GM18909 (cell line): ENCODE measurements at regions not wholly inside any gene's neighbourhood (a gene's known extent, or its start where the extent isn't known, plus 50 kb on each side); places are given as distances from the start of the nearest gene placed in this dataset.
"Not testable (repeated sequence)": the region's sequence is repeated elsewhere in the genome, so short reads cannot be mapped to it uniquely, and the experiment has no call there.

ENCODE experiments used
- ATAC-seq: cut with Tn5 transposase; IDR thresholded peaks from one replicate; pipeline ENCODE4 v1.9.1; 2021; ENCODE audit warnings: mild to moderate bottlenecking; ENCODE audit not compliant: unreplicated experiment, poor library complexity

DNA sequence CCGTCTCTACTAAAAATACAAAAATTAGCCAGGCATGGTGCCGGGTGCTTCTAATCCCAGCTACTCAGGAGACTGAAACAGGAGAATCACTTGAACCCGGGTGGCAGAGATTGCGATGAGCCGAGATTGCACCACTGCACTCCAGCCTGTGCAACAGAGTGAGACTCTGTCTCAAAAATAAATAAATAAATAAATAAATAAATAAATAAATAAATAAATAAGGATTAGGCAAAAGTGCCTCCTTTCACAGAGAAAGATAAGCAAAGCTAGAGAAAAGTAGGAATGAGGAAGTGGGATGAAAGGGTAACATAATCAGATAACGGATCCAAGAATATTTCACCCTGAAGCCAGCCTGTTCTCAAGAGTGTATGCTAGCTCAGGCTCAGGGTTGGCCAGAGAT lies 869.6 kb upstream of the AUTS2 start:
- ATAC-seq: not testable (repeated sequence)

DNA sequence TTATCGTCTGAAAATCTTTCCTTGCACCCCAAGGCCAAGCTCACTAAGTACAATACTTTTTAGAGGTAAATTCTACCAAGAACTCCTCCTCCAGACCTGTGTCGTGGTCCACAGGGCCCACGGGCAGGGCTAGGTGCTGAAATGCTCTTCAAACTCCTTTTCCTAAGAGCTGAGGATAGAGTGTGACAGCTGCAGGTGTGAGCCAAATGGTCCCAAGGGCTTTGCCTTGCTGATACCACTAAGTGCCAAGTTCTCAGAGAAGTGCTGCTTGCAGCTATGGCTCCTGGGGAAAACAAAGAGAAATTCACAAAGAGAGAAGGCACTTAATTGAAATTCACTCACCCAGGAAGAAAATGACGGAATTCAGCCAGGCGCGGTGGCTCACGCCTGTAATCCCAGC lies 868.9 kb upstream of the AUTS2 start:
- no peak for ATAC-seq

DNA sequence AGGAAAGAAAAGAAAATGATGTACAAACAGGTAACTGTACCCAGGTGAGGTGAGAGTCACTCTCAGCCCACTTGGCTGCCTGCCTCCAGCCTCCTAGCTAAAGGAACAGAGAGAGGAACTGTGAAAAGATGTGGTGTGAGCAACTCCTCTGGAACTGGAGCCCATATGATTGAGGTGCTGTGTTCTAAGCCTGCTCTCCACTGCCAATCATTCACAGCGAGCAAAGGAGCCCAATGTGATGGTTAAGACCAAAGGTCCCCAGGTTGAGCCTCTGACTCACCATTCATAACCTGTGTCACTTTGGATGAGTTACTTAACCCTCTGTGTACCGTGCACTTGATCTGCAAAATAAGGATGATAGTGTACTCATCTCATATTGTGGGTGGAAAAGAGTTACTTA lies 868.1 kb upstream of the AUTS2 start:
- no peak for ATAC-seq

DNA sequence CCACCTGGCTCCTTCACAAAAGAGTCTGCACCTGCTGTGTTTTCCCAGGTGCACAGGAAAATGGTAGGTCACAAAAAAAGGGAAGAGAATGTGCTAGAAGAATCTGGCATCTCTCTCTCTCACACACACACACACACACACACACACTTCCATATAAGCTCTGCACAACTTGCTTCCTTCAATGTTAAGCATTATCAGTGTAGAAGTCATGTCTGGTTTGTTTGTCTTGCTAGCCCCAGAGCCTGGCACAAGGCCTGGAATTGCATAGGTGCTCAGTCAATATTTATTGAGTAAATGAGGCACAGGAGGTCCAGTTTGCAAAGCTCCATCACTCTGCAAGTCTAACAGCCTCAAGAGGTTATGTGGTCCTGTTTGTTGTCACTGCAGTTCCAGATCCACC lies 867.3 kb upstream of the AUTS2 start:
- ATAC-seq: no peak

DNA sequence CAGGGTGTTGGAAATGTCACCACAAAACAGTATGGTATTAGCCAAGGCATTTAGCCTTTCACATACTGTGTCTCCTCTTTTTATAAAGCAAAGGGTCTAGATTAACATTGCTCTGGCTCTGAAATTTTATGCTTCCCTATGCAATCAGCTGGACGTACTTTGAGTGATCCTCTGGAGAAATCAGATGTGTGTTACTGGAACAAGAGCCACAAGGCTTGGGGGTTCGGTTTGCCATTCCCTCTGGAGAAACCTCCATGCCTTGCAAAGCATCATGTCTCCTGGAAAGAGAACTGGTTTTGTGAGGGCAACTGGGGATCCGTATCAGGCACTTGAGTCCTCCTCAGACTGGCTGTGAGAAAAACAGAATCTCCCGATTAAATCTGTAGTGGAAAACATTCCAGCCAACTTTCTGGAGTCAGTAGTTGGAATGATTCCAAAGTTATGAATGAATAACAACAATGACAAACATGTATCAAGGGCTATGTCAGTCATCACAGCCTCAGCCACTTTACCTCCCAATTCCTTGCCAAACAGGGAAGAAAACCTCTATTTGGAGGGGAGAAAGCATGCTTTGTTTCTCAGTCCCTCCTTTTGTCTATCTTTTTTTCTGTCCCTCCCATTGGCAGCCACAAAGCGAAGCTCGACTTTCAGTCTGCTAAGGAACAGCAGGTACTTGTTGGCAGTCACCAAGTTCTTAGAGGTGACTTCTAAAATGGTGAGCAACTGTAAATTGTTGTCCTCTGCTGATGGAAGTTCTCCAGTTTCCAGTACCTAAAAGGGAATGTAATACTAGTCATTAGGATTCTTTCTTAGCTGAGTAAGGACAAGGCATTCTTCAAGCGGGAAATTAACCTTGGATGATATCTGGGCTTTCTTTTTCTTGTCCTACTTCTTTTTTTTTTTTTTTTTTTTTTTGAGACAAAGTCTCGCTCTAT lies 864.8 kb upstream of the AUTS2 start:
- ATAC-seq: no peak

DNA sequence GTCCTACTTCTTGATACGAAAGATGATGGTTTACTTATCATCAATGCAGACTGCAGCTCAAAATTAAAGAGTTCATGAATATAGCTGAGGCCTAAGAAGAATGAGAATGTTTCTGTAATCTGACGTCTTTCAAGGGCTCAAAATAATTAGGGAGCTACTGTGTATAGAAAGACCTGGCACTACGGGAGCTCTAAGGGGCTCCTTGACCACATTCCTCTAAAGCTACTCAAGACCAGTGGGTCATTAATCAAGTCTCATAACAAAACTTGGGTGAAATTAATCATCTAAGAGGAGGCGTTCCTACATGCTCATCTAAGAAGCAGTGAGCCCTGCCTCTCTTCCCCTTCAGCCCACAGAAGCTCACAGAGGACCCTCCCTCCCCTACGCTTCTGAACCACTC lies 863.8 kb upstream of the AUTS2 start:
- ATAC-seq: no peak

DNA sequence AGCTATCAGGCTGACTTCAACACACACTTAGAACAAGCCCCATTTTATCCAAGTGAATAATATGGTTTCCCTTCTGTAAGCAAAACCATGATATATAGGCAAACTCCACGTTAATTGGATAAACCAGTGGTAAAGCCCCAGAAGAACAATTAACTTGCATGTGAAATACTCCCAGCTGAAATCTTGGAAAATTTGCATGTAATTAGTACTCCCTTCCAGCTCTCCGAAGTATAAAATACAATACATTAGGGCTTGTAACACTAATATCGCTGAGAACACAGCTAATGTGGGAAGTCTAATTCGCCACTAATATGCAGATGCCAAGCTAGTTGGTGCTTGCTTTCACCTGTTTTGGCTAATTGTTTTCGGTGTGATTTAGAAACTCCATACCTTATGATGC lies 859.0 kb upstream of the AUTS2 start:
- ATAC-seq: no peak

DNA sequence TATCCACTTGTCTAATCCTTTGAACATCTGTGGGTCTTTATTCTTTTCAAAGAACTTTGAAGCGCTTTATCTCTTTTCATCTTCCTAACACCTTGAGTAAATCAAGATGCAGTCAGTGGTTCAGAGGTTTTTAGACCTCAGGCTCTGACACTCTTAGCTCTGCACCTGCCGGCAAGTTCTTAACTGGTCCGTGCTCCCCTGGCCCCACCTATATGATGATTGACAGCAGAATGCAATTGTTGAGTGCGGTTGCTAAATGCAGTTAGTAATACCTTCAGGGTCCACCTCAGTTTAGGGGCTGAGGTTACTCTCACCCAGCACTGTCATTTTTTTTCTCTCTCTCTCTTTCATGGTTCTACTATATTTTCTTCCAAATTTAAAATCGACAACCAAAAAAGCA lies 854.2 kb upstream of the AUTS2 start:
- ATAC-seq: no peak

DNA sequence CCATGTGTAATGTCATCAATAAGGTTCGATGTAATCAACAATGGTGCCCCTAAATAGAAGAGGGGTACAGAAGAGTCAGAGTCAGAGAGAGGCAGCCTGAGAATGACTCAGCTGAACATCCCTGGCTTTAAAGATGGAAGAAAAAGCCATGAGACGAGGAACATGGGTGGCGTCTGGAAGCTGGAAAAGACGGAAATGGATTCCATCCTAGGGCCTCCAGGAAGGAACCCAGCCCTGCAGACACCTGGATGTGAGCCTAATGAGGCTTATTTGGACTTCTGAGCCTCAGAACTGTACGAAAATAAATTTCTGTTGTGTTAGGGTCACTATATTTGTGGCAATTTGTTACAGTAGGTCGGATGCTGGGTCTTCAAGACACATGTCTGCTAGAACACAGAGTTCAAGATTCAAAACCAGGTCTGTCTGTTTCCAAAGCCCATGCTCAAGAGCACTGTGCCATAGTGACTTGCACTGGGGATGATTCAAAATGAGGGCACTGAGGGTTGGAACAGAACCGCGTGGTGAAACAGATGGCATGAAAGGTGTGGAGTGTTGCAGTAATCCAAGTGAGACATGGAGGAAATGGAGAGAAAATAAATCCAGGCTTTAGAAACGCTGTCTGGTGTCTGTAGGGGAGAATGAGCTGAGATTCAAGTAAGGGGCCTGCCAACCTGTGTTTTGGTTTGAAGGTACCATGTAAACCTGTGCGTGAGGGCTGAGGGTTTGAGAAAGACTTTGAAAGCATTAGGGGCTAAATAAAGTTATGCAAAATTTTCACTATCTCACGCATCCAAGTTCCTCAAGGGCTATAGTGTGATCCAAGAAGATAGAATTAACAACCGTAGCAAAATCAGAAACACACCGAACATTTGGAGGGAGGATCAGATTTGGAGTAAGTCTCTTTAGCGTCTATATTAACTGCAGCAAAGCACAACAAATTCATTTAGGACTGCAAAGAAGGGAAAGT lies 849.1 kb upstream of the AUTS2 start:
- ATAC-seq: no peak

DNA sequence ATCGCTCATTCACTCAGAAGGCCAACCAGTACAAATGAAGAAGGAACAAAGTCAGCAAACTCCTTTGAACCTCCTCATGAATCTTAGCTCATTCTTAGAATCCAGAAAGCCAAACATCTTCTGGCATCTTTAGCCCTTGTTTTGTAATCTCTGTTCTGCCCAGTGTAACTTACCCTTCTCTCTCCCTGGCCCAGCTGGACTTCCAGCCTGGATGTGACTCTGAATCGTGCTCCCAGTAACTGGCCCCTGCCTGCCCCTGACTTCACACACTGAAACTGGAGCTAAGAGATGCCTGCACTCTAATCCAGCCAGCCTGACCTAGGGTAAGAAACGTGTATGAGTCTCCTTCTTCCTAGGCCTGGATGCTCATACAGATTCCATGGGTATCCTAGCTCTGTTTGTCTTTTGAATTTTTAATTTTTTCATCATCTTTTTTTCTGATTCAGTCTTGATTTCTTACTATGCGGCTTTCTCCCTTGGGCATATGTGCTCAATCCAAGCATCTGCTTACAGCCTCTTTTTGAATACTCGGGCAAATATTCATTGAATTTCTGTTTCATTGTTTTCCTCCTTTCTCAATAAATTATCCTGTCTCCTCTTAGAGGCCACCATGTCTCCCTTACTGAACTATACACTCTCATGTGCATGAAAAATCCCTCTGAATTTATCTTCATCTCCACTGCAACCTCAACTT lies 845.6 kb upstream of the AUTS2 start:
- ATAC-seq: no peak

DNA sequence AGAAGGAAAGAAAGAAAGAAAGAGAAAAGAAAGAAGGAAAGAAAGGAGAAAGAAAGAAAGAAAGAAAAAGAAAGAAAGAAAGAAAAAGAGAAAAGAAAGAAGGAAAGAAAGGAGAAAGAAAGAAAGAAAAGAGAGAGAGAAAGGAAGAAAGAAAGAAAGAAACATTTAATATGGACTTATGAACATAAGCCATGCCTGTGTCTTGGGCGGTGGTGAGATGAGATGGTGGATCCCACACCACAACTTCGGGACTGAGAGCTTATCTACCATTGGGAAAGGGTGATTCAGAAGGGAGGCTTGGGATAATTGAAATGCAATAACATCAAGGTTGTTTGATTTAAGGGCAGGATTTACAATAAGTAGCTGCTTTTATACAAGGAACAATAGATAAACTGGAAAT lies 843.9 kb upstream of the AUTS2 start:
- ATAC-seq: no peak

DNA sequence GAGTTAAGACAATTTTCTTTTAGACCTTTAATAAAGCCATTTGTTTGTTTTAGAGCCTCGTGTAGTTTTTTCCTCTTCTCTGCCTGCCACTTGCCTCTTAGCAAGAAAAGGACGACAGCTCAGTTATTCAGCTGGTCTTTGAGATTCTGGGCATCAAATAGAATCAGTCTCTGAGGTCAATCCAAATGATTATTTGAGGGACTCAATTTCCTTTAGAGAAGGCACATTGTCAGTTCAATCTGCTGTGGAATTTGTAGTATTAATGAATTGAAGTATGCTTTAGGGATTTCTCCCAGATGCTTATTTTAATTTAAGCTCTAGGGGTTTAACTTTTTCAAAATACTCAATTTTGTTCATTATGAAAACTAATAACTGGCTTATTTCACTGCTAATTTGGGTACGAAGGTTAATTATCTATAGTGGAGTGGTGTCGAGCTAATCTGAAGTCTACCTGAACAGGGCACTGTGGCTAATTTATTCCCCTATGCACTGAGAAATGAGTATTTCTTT lies 841.2 kb upstream of the AUTS2 start:
- no peak for ATAC-seq

DNA sequence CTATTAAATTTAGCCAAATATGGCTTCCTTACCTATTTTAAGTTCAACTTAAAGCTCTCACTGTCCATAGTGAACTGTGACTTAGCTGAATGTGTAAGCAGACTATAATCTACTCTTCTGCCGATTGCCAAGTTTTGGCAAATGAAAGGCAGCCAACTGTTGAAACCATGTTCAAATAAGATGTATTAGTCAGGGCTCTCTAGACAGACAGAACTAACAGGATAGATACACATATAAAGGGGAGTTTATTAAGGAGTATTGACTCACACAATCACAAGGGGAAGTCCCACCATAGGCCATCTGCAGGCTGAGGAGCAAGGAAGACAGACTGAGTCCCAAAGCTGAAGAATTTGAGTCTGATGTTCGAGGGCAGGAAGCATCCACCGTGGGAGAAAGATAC lies 837.7 kb upstream of the AUTS2 start:
- no peak for ATAC-seq

DNA sequence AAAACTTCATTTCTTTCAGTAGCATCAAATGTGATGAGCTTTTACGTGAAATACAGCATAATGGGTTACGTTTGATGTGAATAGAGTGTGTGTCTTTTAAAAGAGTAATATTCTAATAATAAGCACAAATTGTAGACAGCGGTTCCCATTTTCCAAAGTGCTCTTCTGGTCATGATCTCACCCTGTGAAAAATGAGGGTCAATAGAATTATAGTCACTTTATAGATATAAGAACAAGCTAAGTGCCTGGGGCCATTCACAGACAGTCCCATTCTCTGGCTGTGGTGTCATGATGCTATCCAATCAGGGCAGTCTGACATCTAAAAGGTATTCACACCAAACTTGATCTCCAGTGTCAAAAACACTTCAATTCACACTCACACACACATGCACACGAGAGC lies 830.8 kb upstream of the AUTS2 start:
- ATAC-seq: no peak

DNA sequence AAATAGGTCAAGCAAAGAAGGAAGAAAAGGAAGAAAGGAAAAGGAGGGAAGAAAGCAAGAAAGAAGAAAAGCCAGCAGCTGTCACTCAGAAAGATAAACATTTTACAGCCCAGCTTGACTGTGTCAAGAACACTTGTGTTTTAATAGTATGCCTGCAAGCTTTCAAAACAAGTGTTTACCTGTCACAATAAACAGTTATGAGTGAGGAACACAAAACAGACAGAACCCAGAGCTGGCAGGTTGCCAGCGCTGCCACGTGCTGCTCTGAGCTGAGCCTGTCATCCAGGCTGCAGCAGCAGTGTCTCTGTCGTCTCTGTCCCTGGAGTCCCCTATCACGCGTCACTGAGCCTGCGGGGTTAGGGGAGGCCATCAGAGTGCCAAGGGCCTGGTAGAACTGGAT lies 827.6 kb upstream of the AUTS2 start:
- no peak for ATAC-seq

DNA sequence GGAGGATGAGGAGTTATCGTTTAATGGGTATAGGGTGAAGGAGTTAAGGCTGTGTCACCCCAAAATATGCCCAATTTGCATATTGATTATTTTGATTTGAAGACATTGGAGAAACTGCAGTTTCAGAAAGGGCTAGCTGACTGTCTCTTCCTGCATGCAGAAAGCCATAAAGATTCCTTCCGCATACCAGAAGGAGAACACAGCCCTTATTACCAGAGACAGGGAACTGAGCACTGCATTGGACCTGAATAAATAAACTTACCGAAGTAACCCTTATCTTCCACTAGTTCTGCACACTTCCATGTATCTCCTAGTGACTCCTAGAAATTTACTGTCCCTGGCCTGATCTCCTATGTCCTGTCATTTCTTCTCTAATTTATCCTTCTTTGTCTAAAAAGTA lies 821.9 kb upstream of the AUTS2 start:
- ATAC-seq: no peak

DNA sequence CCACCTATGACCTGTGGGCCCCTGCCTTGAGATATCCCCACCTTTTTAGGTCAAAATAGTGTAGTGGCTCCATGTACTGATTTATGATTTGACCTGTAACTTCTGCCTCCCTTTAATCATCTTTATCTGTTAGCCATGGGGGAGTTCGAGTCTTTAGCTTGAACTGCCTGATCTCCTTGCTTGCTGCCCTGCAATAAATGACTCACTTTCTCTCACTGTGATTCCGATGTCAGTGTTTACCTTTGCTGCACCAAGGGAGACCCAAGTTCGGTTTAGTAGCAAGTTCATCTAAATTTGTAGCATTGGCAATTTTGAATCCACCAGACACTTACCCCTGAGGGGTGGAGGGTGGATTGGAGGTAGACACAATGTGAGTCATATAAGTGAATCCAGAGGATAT lies 814.6 kb upstream of the AUTS2 start:
- ATAC-seq: no peak

DNA sequence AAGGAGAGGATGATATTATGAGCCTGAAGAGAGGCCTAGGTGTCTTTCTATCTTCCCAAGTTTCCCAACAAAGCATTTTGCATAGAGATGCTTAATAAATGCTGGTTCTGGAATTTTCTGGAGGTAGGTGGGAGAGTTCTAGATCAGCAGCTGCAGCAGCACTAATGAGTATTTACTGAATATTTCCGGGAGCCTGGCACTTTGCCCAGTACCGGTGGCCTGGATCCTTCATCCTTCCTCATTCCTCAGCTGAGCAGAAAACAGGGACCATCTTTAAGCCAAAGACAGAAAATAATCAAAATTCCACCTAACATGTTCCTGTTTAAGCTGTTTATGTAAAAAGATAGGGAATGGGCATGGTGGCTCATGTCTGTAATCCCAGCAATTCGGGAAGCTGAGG lies 813.2 kb upstream of the AUTS2 start:
- ATAC-seq: no peak

DNA sequence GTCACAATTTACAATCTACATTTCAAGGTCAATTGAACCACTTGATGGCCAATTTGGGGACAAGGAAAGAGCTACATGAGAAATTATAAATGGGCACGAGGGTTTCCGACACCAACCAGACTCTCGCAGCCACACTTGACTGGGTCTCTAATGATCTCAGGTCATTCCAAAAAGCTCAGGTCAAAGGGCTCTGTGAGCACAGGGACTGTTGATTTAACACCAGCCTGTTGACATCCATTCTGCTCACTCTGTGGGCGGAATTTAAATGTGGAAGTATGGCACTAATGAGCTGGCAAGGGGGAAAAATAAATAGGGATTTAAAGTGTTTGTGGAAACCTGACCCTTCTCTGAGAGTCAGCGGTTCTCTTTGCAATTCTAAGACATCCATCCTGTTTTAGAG lies 810.7 kb upstream of the AUTS2 start:
- ATAC-seq: no peak

DNA sequence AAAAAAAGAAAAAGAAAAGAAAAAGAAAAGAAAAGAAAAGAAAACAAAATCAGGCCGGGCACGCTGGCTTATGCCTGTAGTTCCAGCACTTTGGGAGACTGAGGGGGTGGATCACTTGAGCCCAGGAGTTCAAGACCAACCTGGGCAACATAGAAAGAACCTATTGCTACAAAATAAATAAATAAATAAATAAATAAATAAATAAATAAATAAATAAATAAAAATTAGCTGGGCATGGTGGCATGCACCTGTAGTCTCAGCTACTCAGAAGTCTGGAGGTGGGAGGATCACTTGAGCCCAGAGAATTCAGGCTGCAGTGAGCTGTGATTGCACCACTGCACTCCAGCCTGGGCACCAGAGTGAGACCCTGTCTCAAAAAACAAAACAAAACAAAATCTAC lies 809.7 kb upstream of the AUTS2 start:
- not testable (repeated sequence) for ATAC-seq

DNA sequence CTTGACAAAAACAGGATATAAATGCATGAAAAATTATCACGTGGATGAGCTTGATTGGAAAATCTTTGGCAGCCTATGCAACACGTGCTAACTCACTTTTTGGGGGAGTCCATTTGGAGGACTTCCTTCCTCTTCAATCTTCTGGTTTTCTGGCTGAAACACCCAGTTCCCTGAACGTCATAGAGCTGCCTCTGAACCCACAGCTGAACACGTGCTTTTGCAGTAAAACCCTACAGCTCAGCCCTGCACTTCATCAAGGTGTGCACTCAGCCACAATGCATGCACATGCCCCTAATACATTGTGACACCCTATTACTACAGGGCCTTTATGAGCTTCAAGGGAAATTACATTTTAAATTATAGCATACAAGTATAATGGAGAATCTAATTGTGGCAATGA lies 808.7 kb upstream of the AUTS2 start:
- ATAC-seq: no peak
